H1 (cell line): ENCODE measurements at regions not wholly inside any gene's neighbourhood (a gene's known extent, or its start where the extent isn't known, plus 50 kb on each side); places are given as distances from the start of the nearest gene placed in this dataset.

Experiments used
- CTCF ChIA-PET: fragments of 300-600 bp; sonication (Branson Sonifier 250); formaldehyde crosslinking; loops from one replicate; lab custom pipeline; 2021; ENCODE audit not compliant: partially characterized antibody; lab: Charles Lee
- POLR2A ChIA-PET: fragments of 300-600 bp; sonication (Branson Sonifier 250); formaldehyde crosslinking; loops from one replicate; lab custom pipeline; 2021; ENCODE audit warnings: inconsistent platforms; ENCODE audit not compliant: partially characterized antibody; lab: Charles Lee
- DNase-seq, 2 experiments: peaks; one replicate each; pipeline versions ENCODE4 v3.0.0 to v3.0.0-alpha.2; 2010 to 2022; ENCODE audit warnings: low spot score in 2 of 2, low read depth in 1 of 2, mixed read lengths in 1 of 2
- FAIRE-seq: peaks from 2 replicates; lab custom pipeline; 2011; peaks lifted over from hg19 to GRCh38; lab: Jason Lieb, UNC
- H2AFZ ChIP-seq: 2 replicates; pipeline ENCODE4 v1.8.1; 2012; ENCODE audit warnings: low read length, inconsistent platforms
- H2AK5ac ChIP-seq: 2 replicates; pipeline ENCODE4 v1.6.1; 2013; ENCODE audit warnings: low read depth, low read length
- H2BK120ac ChIP-seq: replicated peaks from 2 replicates; pipeline ENCODE3; 2013; ENCODE audit warnings: low read depth, low read length, inconsistent platforms
- H2BK12ac ChIP-seq: 2 replicates; pipeline ENCODE4 v1.6.1; 2013; ENCODE audit warnings: low read depth, low read length
- H2BK15ac ChIP-seq: 2 replicates; pipeline ENCODE4 v1.6.1; 2013; ENCODE audit warnings: low read length
- H2BK20ac ChIP-seq: 2 replicates; pipeline ENCODE4 v1.6.1; 2013; ENCODE audit warnings: low read length
- H2BK5ac ChIP-seq: 2 replicates; pipeline ENCODE4 v1.6.1; 2013; ENCODE audit warnings: low read depth, low read length
- H3K14ac ChIP-seq: 2 replicates; pipeline ENCODE4 v1.6.1; 2013; ENCODE audit warnings: inconsistent platforms; ENCODE audit not compliant: insufficient read length
- H3K18ac ChIP-seq: 2 replicates; pipeline ENCODE4 v1.6.1; 2013; ENCODE audit warnings: low read length; ENCODE audit errors: extremely low read depth
- H3K23ac ChIP-seq: 2 replicates; pipeline ENCODE4 v1.6.1; 2013; ENCODE audit warnings: inconsistent platforms; ENCODE audit not compliant: insufficient read length
- H3K23me2 ChIP-seq: 2 replicates; pipeline ENCODE4 v1.6.1; 2013; ENCODE audit warnings: low read depth, low read length
- H3K27ac ChIP-seq: 2 replicates; pipeline ENCODE4 v1.6.1; 2011; ENCODE audit warnings: low read depth, low read length, inconsistent platforms
- H3K27me3 ChIP-seq, 4 experiments: replicated peaks in 1 of 4; 1 replicate in 1 of 4; 2 replicates in 3 of 4; pipeline versions ENCODE4 v1.6.1 to v1.8.1; 2011 to 2013; ENCODE audit warnings: low read length in 3 of 4, mild to moderate bottlenecking in 3 of 4, inconsistent platforms in 2 of 4, mixed read lengths in 2 of 4, moderate library complexity in 1 of 4; ENCODE audit not compliant: control insufficient read depth in 3 of 4, insufficient read depth in 3 of 4; ENCODE audit errors: extremely low read depth in 1 of 4
- H3K36me3 ChIP-seq, 4 experiments: 2 replicates each; pipeline versions ENCODE4 v1.6.1 to v1.8.1; 2011 to 2013; ENCODE audit warnings: mild to moderate bottlenecking in 4 of 4, low read length in 3 of 4, moderate library complexity in 2 of 4, control low read depth in 1 of 4, inconsistent platforms in 1 of 4; ENCODE audit not compliant: insufficient read depth in 4 of 4, control insufficient read depth in 2 of 4
- H3K4ac ChIP-seq: replicated peaks from 2 replicates; pipeline ENCODE3; 2013; ENCODE audit warnings: low read length, low read depth, mixed read lengths, inconsistent platforms; ENCODE audit not compliant: insufficient read length
- H3K4me1 ChIP-seq, 4 experiments: replicated peaks in 1 of 4; 1 replicate in 1 of 4; 2 replicates in 3 of 4; pipeline versions ENCODE4 v1.6.1 to v1.8.1; 2011 to 2013; ENCODE audit warnings: low read length in 3 of 4, inconsistent platforms in 2 of 4, mixed read lengths in 1 of 4; ENCODE audit not compliant: insufficient read depth in 4 of 4, control insufficient read depth in 3 of 4
- H3K4me2 ChIP-seq, 2 experiments: 2 replicates each; pipeline versions ENCODE4 v1.6.1 to v1.8.1; 2011 to 2013; ENCODE audit warnings: low read depth in 2 of 2, low read length in 2 of 2, control low read depth in 1 of 2, inconsistent platforms in 1 of 2, mild to moderate bottlenecking in 1 of 2; ENCODE audit not compliant: insufficient read depth in 1 of 2
- H3K4me3 ChIP-seq, 4 experiments: fragments of 200-600, 300-600 bp in 1 of 4; sonication (generic), shearing (Covaris generic), sonication (Bioruptor Twin) in 1 of 4; 2 replicates each; pipeline versions ENCODE4 v1.5.1 to v1.8.1; 2011 to 2016; ENCODE audit warnings: low read length in 4 of 4, low read depth in 3 of 4, control low read depth in 2 of 4, inconsistent platforms in 2 of 4, mild to moderate bottlenecking in 2 of 4, mixed read lengths in 1 of 4, moderate library complexity in 1 of 4; ENCODE audit not compliant: insufficient read depth in 2 of 4; ENCODE audit errors: extremely low read depth in 1 of 4
- H3K56ac ChIP-seq: replicated peaks from 2 replicates; pipeline ENCODE3; 2013; ENCODE audit warnings: low read depth, mild to moderate bottlenecking, mixed read lengths, low read length, inconsistent platforms; ENCODE audit not compliant: insufficient read length
- H3K79me1 ChIP-seq: 2 replicates; pipeline ENCODE4 v1.6.1; 2013; ENCODE audit warnings: low read depth, low read length, control low read depth
- H3K79me2 ChIP-seq, 2 experiments: 2 replicates each; pipeline versions ENCODE4 v1.6.1 to v1.8.1; 2012 to 2013; ENCODE audit warnings: low read length in 2 of 2, mild to moderate bottlenecking in 2 of 2, inconsistent platforms in 1 of 2; ENCODE audit not compliant: insufficient read depth in 2 of 2, control insufficient read depth in 1 of 2
- H3K9ac ChIP-seq, 4 experiments: replicated peaks in 1 of 4; 1 replicate in 1 of 4; 2 replicates in 3 of 4; pipeline versions ENCODE4 v1.6.1 to v1.8.1; 2011 to 2013; ENCODE audit warnings: low read depth in 3 of 4, low read length in 3 of 4, control low read depth in 2 of 4, mild to moderate bottlenecking in 2 of 4, moderate library complexity in 2 of 4, inconsistent platforms in 1 of 4; ENCODE audit errors: extremely low read depth in 1 of 4
- H3K9me3 ChIP-seq, 2 experiments: 2 replicates each; pipeline versions ENCODE4 v1.6.1 to v1.8.1; 2012 to 2013; ENCODE audit warnings: mild to moderate bottlenecking in 2 of 2, moderate library complexity in 2 of 2, control low read depth in 1 of 2, inconsistent platforms in 1 of 2, low read depth in 1 of 2, low read length in 1 of 2, mixed read lengths in 1 of 2; ENCODE audit not compliant: insufficient read depth in 2 of 2
- H4K20me1 ChIP-seq, 2 experiments: replicated peaks in 1 of 2; 2 replicates each; pipeline versions ENCODE3 to v1.8.1; 2011 to 2013; ENCODE audit warnings: inconsistent platforms in 2 of 2, low read length in 2 of 2, mild to moderate bottlenecking in 1 of 2; ENCODE audit not compliant: insufficient read depth in 2 of 2, control insufficient read depth in 1 of 2
- H4K5ac ChIP-seq: 2 replicates; pipeline ENCODE4 v1.6.1; 2013; ENCODE audit warnings: low read length, low read depth, mixed read lengths, inconsistent platforms; ENCODE audit not compliant: insufficient read length
- H4K8ac ChIP-seq: 2 replicates; pipeline ENCODE4 v1.8.0; 2013; ENCODE audit warnings: mild to moderate bottlenecking, moderate library complexity, low read length, inconsistent platforms; ENCODE audit not compliant: insufficient read depth; ENCODE audit errors: extremely low read depth
- H4K91ac ChIP-seq: replicated peaks from 2 replicates; pipeline ENCODE3; 2013; ENCODE audit warnings: low read length, mixed read lengths, inconsistent platforms; ENCODE audit not compliant: insufficient read length
- ASH2L ChIP-seq: fragments of 200-600, 300-600 bp; sonication (generic); IDR thresholded peaks from one replicate; pipeline ENCODE4 v1.7.1; 2017; ENCODE audit warnings: low read length
- CHD1 ChIP-seq: IDR thresholded peaks from 2 replicates; pipeline ENCODE4 v1.6.1; 2012; ENCODE audit warnings: low read depth, low read length, improper control_type of control experiment
- CTBP2 ChIP-seq: IDR thresholded peaks from 2 replicates; pipeline ENCODE4 v1.7.0; 2011; ENCODE audit warnings: borderline replicate concordance, mild to moderate bottlenecking, moderate library complexity, mixed read lengths, low read length; ENCODE audit not compliant: insufficient read depth, insufficient read length
- GABPA ChIP-seq: IDR thresholded peaks from 2 replicates; pipeline ENCODE4 v1.6.1; 2011; ENCODE audit warnings: mild to moderate bottlenecking, low read length, moderate library complexity, borderline replicate concordance; ENCODE audit not compliant: insufficient read depth
- JUN ChIP-seq: IDR thresholded peaks from 2 replicates; pipeline ENCODE4 v1.6.1; 2011; ENCODE audit warnings: low read depth, mild to moderate bottlenecking, improper control_type of control experiment, low read length
- SIN3A ChIP-seq, 2 experiments: IDR thresholded peaks in 1 of 2; conservative IDR thresholded peaks in 1 of 2; 2 replicates each; pipeline ENCODE4 v1.6.1; 2011 to 2012; ENCODE audit warnings: low read length in 2 of 2, improper control_type of control experiment in 1 of 2, low read depth in 1 of 2, mild to moderate bottlenecking in 1 of 2
- SP2 ChIP-seq: IDR thresholded peaks from 2 replicates; pipeline ENCODE4 v1.6.1; 2012; ENCODE audit warnings: mild to moderate bottlenecking, low read length, inconsistent platforms
- TBP ChIP-seq: IDR thresholded peaks from 2 replicates; pipeline ENCODE4 v1.6.1; 2011; ENCODE audit warnings: low read depth, low read length, improper control_type of control experiment
- WGBS, 2 experiments: shearing (Covaris generic) in 1 of 2; methylation state at CpG; one replicate each; pipeline versions ENCODE4 v1.1.6 to v1.1.7; 2013 to 2015; ENCODE audit warnings: low lambda C conversion rate in 2 of 2, mixed read lengths in 2 of 2, inconsistent platforms in 1 of 2, low coverage in 1 of 2, missing lambda C conversion rate in 1 of 2; ENCODE audit not compliant: insufficient replicate concordance in 2 of 2, insufficient coverage in 1 of 2, insufficient read length in 1 of 2; ENCODE audit errors: extremely low coverage in 1 of 2, missing lambda C conversion rate in 1 of 2; 5-methylcytosine and 5-hydroxymethylcytosine counted together
- TF ChIP-seq, protein P1 (sequence below): IDR thresholded peaks from 2 replicates; pipeline ENCODE4 v1.6.1; 2012; ENCODE audit warnings: low read length, inconsistent platforms

DNA sequence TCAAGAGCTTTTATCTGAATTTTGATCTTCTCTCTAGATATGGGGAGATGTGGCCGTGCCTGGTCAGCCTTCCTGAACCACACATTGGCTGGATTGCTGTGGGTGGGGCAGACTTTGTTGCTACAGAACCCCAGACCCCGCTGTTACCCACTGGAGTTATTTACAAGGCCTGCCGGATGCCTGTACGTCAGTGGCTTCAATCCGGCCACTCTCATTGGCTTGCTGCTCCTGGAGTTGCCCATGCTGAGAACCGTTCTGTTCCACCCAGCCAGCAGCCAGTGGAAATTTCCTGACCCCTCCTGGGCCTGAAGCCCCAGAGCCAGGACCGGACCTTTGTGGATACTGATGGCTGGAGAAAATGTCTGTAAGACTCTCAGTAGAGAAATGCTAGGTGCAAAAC is 101.9 kb downstream of the TFAP2C start:
- Histone ChIP-seq H2BK120ac (no peak overlapping the region), H2BK15ac (no peak overlapping the region), H3K79me2 (no peaks in the 10 kb centered on the region), H3K14ac (no peak overlapping the region), H4K20me1 (no peaks in the 10 kb centered on the region), H3K23ac (no peak overlapping the region), H3K18ac (no peak overlapping the region), H3K56ac (no peak overlapping the region), H2BK12ac (peak overlapping the region; percentile 19; the same call in 1 of the 2 replicates), H3K36me3 (no peaks in the 10 kb centered on the region), H4K5ac (no peak overlapping the region), H3K4me3 (no peak overlapping the region), H4K8ac (no peak overlapping the region), H3K4me1 (peaks cover 10 to 18% (median 11%) of the 10 kb centered on the region in 4 experiments), H3K79me1 (no peaks in the 10 kb centered on the region), H2AK5ac (no peak overlapping the region), H3K9me3 (no peaks in the 10 kb centered on the region), H3K4me2 (no peak overlapping the region), H2AFZ (no peak overlapping the region), H3K23me2 (0 out of 2 replicates have a peak, but pooled peaks cover 3% of the 10 kb centered on the region), H3K27me3 (peaks cover 0 to 16% (median 13%) of the 10 kb centered on the region in 4 experiments; a peak in 6 of 7 replicates), H2BK5ac (no peak overlapping the region), H3K4ac (no peak overlapping the region), H3K27ac (no peak overlapping the region), H3K9ac (no peak overlapping the region; a peak in 1 of 7 replicates), H4K91ac (no peak overlapping the region), H2BK20ac (no peak overlapping the region)
- ChIA-PET CTCF (interaction anchor here (1.4 kb wide), 1 partner anchor 101 kb away, joined by 3 read pairs; no protein-coding TSS in a partner anchor), POLR2A (no interaction called here)
- FAIRE-seq (no peak), DNase-seq (no peak)
- 81% methylated on average over 7 of the region's 7 CpGs; no CpG with 5 or more reads in 1 of the 2 experiments for WGBS, 2 experiments
- TF ChIP-seq JUN = no peak
- no peak for TF ChIP-seq ASH2L
- TF ChIP-seq CHD1 = no peak
- no peak for TF ChIP-seq GABPA
- TF ChIP-seq SIN3A (conservative IDR thresholded peaks at IDR 0.05 in 1 of 2, IDR thresholded peaks at IDR 0.05 in 1 of 2; ENCODE audit: low read depth in 1 of 2, low read length in 2 of 2) = no peak
- TF ChIP-seq TBP = no peak
- no peak for TF ChIP-seq SP2
- TF ChIP-seq, protein P1, sequence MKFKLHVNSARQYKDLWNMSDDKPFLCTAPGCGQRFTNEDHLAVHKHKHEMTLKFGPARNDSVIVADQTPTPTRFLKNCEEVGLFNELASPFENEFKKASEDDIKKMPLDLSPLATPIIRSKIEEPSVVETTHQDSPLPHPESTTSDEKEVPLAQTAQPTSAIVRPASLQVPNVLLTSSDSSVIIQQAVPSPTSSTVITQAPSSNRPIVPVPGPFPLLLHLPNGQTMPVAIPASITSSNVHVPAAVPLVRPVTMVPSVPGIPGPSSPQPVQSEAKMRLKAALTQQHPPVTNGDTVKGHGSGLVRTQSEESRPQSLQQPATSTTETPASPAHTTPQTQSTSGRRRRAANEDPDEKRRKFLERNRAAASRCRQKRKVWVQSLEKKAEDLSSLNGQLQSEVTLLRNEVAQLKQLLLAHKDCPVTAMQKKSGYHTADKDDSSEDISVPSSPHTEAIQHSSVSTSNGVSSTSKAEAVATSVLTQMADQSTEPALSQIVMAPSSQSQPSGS = no peak
- no peak for TF ChIP-seq CTBP2
